Choroid plexus epithelial cell (primary cell): ENCODE measurements at regions not wholly inside any gene's neighbourhood (a gene's known extent, or its start where the extent isn't known, plus 50 kb on each side); places are given as distances from the start of the nearest gene placed in this dataset.

Source experiments
- DNase-seq: peaks from one replicate; pipeline ENCODE4 v3.0.0-alpha.2; 2010; ENCODE audit warnings: low read depth
- H3K4me3 ChIP-seq: 2 replicates; pipeline ENCODE4 v1.5.1; 2011; ENCODE audit warnings: low read depth, mild to moderate bottlenecking, control low read depth, low read length, moderate library complexity
- TF ChIP-seq, protein P1 (sequence below): conservative IDR thresholded peaks from 2 replicates; pipeline ENCODE4 v1.5.1; 2011; ENCODE audit warnings: low read depth, mild to moderate bottlenecking, control low read depth, inconsistent platforms, low read length, moderate library complexity

DNA sequence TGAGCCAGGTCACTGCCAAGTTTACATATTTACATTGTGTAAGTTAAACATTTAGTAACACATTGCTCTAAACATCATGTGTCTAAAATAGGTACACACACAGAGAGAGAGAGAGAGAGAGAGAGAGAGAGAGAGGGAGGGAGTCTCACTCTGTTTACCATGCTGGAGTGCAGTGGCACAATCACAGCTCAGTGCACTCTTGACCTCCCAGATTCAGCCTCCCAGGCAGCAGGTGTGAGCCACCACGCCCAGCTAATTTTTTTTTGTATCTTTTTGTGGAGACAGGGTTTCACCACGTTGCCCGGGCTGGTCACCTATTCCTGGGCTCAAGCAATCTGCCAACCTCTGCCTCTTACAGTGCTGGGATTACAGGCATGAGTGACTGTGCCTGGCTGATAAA lies 1045.3 kb downstream of the TLE1 start:
- H3K4me3 ChIP-seq = no peak overlapping the region
- TF ChIP-seq, protein P1, sequence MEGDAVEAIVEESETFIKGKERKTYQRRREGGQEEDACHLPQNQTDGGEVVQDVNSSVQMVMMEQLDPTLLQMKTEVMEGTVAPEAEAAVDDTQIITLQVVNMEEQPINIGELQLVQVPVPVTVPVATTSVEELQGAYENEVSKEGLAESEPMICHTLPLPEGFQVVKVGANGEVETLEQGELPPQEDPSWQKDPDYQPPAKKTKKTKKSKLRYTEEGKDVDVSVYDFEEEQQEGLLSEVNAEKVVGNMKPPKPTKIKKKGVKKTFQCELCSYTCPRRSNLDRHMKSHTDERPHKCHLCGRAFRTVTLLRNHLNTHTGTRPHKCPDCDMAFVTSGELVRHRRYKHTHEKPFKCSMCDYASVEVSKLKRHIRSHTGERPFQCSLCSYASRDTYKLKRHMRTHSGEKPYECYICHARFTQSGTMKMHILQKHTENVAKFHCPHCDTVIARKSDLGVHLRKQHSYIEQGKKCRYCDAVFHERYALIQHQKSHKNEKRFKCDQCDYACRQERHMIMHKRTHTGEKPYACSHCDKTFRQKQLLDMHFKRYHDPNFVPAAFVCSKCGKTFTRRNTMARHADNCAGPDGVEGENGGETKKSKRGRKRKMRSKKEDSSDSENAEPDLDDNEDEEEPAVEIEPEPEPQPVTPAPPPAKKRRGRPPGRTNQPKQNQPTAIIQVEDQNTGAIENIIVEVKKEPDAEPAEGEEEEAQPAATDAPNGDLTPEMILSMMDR = no peak
- no peak for DNase-seq

DNA sequence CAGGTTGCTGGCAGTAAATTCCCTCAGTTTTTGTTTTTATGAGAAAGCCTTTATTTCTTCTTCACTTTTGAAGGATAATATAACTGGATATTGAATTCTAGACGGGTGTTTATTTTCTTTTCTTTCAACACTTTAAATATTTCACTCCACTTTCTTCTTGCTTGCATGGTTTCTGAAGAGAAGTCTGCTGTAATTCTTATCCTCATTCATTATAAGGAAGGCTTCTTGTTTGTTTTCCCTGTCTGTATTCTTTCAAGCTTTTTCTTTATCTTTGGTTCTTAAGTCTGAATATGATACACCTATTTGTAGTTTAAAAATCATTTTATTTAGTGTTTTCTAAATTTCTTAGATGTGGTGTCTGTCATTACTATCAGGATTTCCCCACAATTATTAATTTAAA lies 1054.3 kb downstream of the TLE1 start:
- H3K4me3 ChIP-seq = no peak overlapping the region
- DNase-seq = no peak
- TF ChIP-seq, protein P1 = no peak

- H3K4me3 ChIP-seq = no peak overlapping the region
- no peak for DNase-seq
- TF ChIP-seq, protein P1 = no peak
These were observed 1057.3 kb downstream of the TLE1 start for GRCh38 chr9:80632041-80632440.

DNA sequence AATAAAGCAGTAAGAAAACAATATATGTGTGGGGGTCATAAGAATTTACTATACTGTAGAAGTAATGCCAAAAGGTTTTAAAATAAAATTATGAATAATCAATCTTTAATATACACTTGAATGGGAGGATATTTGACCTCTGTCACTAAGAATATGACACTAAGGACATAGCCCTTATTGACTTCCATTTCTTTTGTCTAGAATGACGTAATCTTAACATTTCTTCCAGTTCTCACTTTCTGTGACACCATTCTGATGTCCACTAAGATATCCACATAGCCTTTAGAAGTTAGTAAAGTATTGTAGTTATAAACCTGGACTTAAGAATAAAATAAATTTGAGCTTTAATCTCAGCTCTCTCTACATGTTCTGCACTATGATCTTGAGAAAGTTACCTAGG lies 1050.7 kb downstream of the TLE4 start:
- DNase-seq = no peak
- TF ChIP-seq, protein P1 = no peak
- no peak overlapping the region for H3K4me3 ChIP-seq

DNA sequence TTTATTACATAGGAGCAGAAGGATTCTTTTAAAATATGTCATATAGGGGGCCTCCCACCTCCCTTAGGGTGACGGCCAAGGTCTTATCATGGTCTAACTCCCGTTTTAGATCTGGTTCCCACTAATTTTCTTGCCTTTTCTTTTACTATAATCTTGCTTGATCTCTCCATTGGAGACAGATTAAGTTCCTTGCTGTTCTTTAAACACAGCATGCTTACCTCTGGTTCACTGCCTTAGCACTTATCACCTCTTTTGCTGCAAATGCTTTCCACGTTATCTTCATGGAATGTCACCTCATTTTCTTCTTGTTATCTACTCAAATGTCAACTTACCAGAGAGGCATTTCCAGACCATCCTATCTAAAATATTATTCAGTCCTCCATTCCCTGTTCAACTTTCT lies 1047.6 kb downstream of the TLE4 start:
- DNase-seq = no peak
- TF ChIP-seq, protein P1 = no peak
- no peak overlapping the region for H3K4me3 ChIP-seq

DNA sequence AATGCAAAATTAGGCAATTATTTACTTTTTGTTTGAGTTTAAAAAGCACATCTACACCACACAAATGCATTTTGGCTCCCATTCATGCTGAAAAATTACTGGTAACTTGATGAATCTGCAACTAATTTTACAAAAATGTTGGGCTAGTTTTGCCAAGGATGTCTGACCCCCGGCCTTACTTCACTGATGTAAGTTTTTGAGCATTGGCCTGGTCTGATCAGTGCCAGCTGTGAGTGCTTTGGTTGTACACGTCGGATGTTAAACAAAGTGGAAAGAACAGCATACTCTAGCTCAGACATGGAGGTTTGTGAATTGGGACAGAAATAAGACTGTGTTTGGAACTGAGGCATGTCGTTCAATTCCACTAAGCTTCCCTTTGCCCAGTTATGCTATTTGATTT lies 1044.2 kb downstream of the TLE4 start:
- no peak overlapping the region for H3K4me3 ChIP-seq
- TF ChIP-seq, protein P1 = no peak
- peak; percentile 26 for DNase-seq

GRCh38 chr9:80605793-80606192 lies 1034.0 kb downstream of the TLE4 start:
- TF ChIP-seq, protein P1 = no peak
- DNase-seq = no peak
- no peak overlapping the region for H3K4me3 ChIP-seq
